ENCODE measurements at regions not wholly inside any gene's neighbourhood (a gene's known extent, or its start where the extent isn't known, plus 50 kb on each side); places are given as distances from the start of the nearest gene placed in this dataset.

DNA sequence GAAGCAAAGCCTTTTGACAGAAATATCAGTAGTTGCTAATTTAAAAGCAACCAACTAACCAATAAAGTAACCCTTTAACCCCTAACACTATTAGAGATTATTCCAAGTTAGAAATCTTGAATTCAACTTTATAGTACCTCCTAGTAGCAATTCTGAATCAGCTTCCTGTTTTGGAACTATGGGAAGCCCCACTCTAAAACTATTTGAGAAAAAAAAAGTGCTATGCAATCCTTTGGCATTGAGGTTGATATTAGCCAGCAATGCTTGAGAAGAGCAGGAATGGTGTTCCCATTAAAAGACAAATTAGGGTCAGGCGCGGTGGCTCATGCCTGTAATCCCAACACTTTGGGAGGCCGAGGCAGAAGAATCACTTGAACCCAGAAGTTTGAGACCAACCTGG, 306.2 kb upstream of the ZFP64 start:
- TF ChIP-seq, protein P1, sequence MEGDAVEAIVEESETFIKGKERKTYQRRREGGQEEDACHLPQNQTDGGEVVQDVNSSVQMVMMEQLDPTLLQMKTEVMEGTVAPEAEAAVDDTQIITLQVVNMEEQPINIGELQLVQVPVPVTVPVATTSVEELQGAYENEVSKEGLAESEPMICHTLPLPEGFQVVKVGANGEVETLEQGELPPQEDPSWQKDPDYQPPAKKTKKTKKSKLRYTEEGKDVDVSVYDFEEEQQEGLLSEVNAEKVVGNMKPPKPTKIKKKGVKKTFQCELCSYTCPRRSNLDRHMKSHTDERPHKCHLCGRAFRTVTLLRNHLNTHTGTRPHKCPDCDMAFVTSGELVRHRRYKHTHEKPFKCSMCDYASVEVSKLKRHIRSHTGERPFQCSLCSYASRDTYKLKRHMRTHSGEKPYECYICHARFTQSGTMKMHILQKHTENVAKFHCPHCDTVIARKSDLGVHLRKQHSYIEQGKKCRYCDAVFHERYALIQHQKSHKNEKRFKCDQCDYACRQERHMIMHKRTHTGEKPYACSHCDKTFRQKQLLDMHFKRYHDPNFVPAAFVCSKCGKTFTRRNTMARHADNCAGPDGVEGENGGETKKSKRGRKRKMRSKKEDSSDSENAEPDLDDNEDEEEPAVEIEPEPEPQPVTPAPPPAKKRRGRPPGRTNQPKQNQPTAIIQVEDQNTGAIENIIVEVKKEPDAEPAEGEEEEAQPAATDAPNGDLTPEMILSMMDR (IDR thresholded peaks at IDR 0.05), result no peak
- peaks cover 21% of the 10 kb centered on the region; the same call in 1 of the 2 replicates for H3K9me3 Mint-ChIP-seq
- peaks cover 3% of the 10 kb centered on the region; the same call in 1 of the 2 replicates for H3K27me3 Mint-ChIP-seq (ENCODE audit: insufficient read depth)
- no peaks in the 10 kb centered on the region; the same call in 1 of the 2 replicates for H3K36me3 Mint-ChIP-seq (ENCODE audit: low read depth)
- H3K4me3 Mint-ChIP-seq, result no peak overlapping the region
- peaks cover 14% of the 10 kb centered on the region; the same call in 1 of the 2 replicates for H3K4me1 Mint-ChIP-seq (ENCODE audit: low read depth)
- no peak for DNase-seq
- H3K27ac Mint-ChIP-seq, result no peak overlapping the region

DNA sequence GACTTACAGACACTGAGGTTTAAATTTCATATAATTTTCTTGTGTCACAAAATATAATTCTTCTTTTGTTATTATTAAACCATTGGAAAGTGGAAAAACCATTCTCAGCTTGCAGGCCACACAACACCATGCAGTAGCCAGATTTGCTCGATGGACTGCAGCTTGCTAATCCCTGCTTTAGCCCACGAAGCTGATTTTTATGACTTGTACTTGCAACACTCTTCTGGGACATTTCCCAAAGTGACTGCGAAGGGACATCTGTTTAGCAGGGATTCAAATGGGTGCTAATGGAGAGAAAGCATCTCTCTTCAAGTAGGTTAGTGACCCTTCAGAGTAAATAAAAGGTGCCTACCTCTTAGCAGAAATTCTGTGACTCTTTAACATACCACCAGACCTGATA, 304.6 kb upstream of the ZFP64 start:
- Mint-ChIP-seq H3K36me3 (ENCODE audit: low read depth) (no peaks in the 10 kb centered on the region), H3K27ac (no peak overlapping the region), H3K9me3 (peaks cover 29% of the 10 kb centered on the region), H3K4me1 (ENCODE audit: low read depth) (peaks cover 20% of the 10 kb centered on the region; the same call in 1 of the 2 replicates), H3K27me3 (ENCODE audit: insufficient read depth) (peaks cover 3% of the 10 kb centered on the region; the same call in 1 of the 2 replicates), H3K4me3 (no peak overlapping the region)
- DNase-seq, result no peak
- TF ChIP-seq, protein P1 (IDR thresholded peaks at IDR 0.05), result no peak

DNA sequence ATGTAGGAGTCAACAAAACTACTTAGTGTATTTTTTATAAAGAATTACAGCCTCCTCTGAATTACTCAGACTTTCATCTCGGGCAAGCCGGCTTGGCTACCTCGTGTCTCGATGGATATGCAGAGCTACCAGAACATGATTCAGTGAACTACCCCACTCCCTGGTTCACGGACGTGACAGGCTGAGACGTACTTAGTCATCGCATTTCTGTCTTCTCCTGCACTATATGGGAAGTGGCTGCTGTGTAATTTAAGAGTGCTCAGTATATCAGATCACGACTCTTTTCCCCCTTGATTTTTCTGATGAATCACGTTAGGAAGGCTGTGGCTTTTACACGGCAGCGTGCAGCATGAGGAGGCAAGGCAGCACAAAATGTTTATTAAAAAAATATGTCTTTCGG, 302.7 kb upstream of the ZFP64 start:
- DNase-seq, result peak; percentile 14
- peak overlapping the region; percentile 89; the same call in 1 of the 2 replicates for H3K27ac Mint-ChIP-seq
- no peaks in the 10 kb centered on the region for H3K36me3 Mint-ChIP-seq (ENCODE audit: low read depth)
- H3K4me3 Mint-ChIP-seq, result peak overlapping the region; percentile 82; the same call in 1 of the 2 replicates
- TF ChIP-seq, protein P1 (IDR thresholded peaks at IDR 0.05), result no peak
- H3K27me3 Mint-ChIP-seq (ENCODE audit: insufficient read depth), result peaks cover 3% of the 10 kb centered on the region; the same call in 1 of the 2 replicates
- H3K4me1 Mint-ChIP-seq (ENCODE audit: low read depth), result peaks cover 30% of the 10 kb centered on the region; the same call in 1 of the 2 replicates
- H3K9me3 Mint-ChIP-seq, result peaks cover 24% of the 10 kb centered on the region

DNA sequence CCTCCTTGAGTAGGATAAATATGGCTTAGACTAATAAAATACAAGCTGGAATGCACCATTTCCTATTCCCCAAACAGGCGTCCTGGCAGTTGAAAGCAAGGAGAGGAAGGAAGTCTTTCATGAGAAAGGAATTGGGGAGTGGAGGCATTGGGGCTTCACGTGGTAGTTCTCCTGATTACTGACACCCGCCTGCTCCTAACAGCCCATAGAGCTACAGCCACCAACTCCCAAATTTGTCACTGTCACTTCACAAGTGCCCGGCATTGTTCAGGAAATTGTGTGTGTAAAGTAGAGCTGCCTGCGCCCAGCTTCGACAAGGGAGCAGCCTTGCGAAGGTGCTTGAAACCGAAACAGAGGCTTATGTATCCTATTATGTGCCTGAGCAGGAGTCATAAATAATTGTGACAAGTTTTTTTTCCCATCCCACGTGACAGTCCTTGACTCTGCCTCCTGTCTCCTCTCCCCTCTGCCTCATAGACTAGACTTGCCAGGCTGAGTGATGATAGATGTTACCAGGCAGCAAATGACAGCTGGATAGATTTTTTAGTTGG, 301.7 kb upstream of the ZFP64 start:
- Mint-ChIP-seq H3K4me1 (ENCODE audit: low read depth) (peaks cover 30% of the 10 kb centered on the region; the same call in 1 of the 2 replicates), H3K9me3 (peaks cover 23% of the 10 kb centered on the region), H3K27me3 (ENCODE audit: insufficient read depth) (peaks cover 3% of the 10 kb centered on the region; the same call in 1 of the 2 replicates), H3K27ac (peak overlapping the region; percentile 89), H3K36me3 (ENCODE audit: low read depth) (no peaks in the 10 kb centered on the region), H3K4me3 (peak overlapping the region; percentile 82; the same call in 1 of the 2 replicates)
- TF ChIP-seq, protein P1 (IDR thresholded peaks at IDR 0.05), result no peak
- no peak for DNase-seq

DNA sequence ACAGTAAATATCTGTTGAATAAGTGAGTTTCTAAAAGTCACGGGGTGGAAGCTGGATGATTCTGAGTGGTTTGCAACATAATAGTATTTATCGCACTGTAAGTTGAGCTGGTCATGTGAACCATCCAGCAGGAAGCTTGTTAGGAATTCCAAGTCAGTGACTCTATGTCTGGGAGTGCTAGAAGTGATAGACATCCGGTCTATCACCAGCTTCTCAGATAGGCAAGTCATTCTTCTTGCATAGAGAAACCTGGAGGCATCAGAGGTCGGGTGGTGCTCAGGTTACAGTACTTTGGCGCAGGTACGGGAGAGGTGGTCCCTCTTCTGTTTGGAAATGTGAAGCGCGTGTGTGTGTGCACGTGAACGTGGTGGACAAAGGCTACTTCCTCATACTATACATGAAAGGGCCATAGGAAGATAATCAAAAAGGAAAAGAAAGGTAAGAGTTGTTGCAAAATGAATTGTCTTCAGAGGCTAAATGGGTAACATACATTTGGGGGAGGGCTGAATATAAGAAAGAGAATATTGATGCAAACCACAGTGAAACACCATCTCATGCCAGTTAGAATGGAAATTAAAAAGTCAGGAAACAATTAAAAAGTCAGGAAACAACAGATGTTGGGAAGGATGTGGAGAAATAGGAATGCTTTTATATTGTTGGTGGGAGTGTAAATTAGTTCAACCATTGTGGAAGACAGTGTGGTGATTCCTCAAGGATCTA, 299.3 kb upstream of the ZFP64 start:
- Mint-ChIP-seq H3K4me3 (peak overlapping the region; percentile 53; the same call in 1 of the 2 replicates), H3K9me3 (peaks cover 18% of the 10 kb centered on the region), H3K4me1 (ENCODE audit: low read depth) (peaks cover 30% of the 10 kb centered on the region; the same call in 1 of the 2 replicates), H3K27ac (peak overlapping the region; percentile 52; the same call in 1 of the 2 replicates), H3K36me3 (ENCODE audit: low read depth) (no peaks in the 10 kb centered on the region), H3K27me3 (ENCODE audit: insufficient read depth) (peaks cover 3% of the 10 kb centered on the region; the same call in 1 of the 2 replicates)
- TF ChIP-seq, protein P1 (IDR thresholded peaks at IDR 0.05), result no peak
- DNase-seq, result peak; percentile 7
